Gastroesophageal sphincter (tissue), 3 donors: ENCODE measurements at regions not wholly inside any gene's neighbourhood (a gene's known extent, or its start where the extent isn't known, plus 50 kb on each side); places are given as distances from the start of the nearest gene placed in this dataset.

Experiments used
- CTCF ChIP-seq, 4 experiments: fragments of 200-600 bp in 2 of 4; fragments of 450-650 bp in 2 of 4; sonication (generic) in 1 of 4; IDR thresholded peaks; one replicate each; pipeline ENCODE4 v1.5.1; 2017 to 2019; ENCODE audit warnings: antibody characterized with exemption in 4 of 4, mild to moderate bottlenecking in 2 of 4, moderate library complexity in 2 of 4
- EP300 ChIP-seq: sonication (generic); formaldehyde crosslinking; IDR thresholded peaks from one replicate; pipeline ENCODE4 v1.6.1; 2017; ENCODE audit warnings: antibody characterized with exemption, mild to moderate bottlenecking
- POLR2A ChIP-seq, 2 donors: fragments of 450-650 bp; IDR thresholded peaks; one replicate each; pipeline ENCODE4 v1.6.1; 2017; ENCODE audit warnings: antibody characterized with exemption in 2 of 2, mild to moderate bottlenecking in 2 of 2, moderate library complexity in 1 of 2
- POLR2AphosphoS5 ChIP-seq: sonication (generic); formaldehyde crosslinking; IDR thresholded peaks from one replicate; pipeline ENCODE4 v1.6.1; 2017; ENCODE audit warnings: antibody characterized with exemption

- TF ChIP-seq CTCF (IDR thresholded peaks at IDR 0.05) (no peak), POLR2A (IDR thresholded peaks at IDR 0.05) (no peak), POLR2AphosphoS5 (no peak), EP300 (no peak)
Measured at GRCh38 chr14:61934385-61934784, 172.2 kb downstream of the SNAPC1 start.
